SK-N-SH treated with all-trans-retinoic acid at 6 μM for 48 hours (cell line): ENCODE measurements at regions not wholly inside any gene's neighbourhood (a gene's known extent, or its start where the extent isn't known, plus 50 kb on each side); places are given as distances from the start of the nearest gene placed in this dataset.

Experiments
- ATAC-seq: fragments of 200-7000 bp; cut with Tn5 transposase; 3 replicates; pipeline ENCODE4 v1.9.1; 2020; ENCODE audit warnings: mild to moderate bottlenecking, moderate library complexity
- ARNTL ChIP-seq: fragments of 450-650 bp; formaldehyde crosslinking; IDR thresholded peaks from 2 replicates; pipeline ENCODE4 v1.5.0; 2020; ENCODE audit warnings: low read depth, mild to moderate bottlenecking, moderate library complexity, borderline replicate concordance
- BACH2 ChIP-seq: fragments of 250-450 bp; sonication (Bioruptor Pico); IDR thresholded peaks from 2 replicates; pipeline ENCODE4 v1.9.0; 2021; ENCODE audit warnings: mild to moderate bottlenecking, borderline replicate concordance
- CREB5 ChIP-seq: fragments of 250-450 bp; sonication (Bioruptor Pico); IDR thresholded peaks from 2 replicates; pipeline ENCODE4 v1.5.1; 2020; ENCODE audit warnings: low read depth, mild to moderate bottlenecking, moderate library complexity
- CSDC2 ChIP-seq: fragments of 250-450 bp; sonication (Bioruptor Pico); IDR thresholded peaks from 2 replicates; pipeline ENCODE4 v1.5.0; 2020; ENCODE audit warnings: mild to moderate bottlenecking, moderate library complexity
- CSRNP3 ChIP-seq: fragments of 250-450 bp; sonication (Bioruptor Pico); IDR thresholded peaks from 2 replicates; pipeline ENCODE4 v1.5.1; 2021; ENCODE audit warnings: mild to moderate bottlenecking, moderate library complexity
- ESRRG ChIP-seq: fragments of 250-450 bp; sonication (Bioruptor Pico); IDR thresholded peaks from 2 replicates; pipeline ENCODE4 v1.6.1; 2021; ENCODE audit warnings: mild to moderate bottlenecking
- GLIS3 ChIP-seq: fragments of 250-450 bp; sonication (Bioruptor Pico); IDR thresholded peaks from 2 replicates; pipeline ENCODE4 v1.5.0; 2020; ENCODE audit warnings: mild to moderate bottlenecking, moderate library complexity
- PATZ1 ChIP-seq: fragments of 250-450 bp; sonication (Bioruptor Pico); IDR thresholded peaks from 2 replicates; pipeline ENCODE4 v1.8.0; 2020; ENCODE audit warnings: mild to moderate bottlenecking, moderate library complexity, borderline replicate concordance
- PPARA ChIP-seq: fragments of 250-450 bp; sonication (Bioruptor Pico); IDR thresholded peaks from 2 replicates; pipeline ENCODE4 v1.5.0; 2020; ENCODE audit warnings: mild to moderate bottlenecking, borderline replicate concordance
- RARB ChIP-seq: fragments of 250-450 bp; sonication (Bioruptor Pico); IDR thresholded peaks from 2 replicates; pipeline ENCODE4 v1.8.0; 2021; ENCODE audit warnings: mild to moderate bottlenecking, moderate library complexity
- TCF4 ChIP-seq: fragments of 250-450 bp; sonication (Bioruptor Pico); IDR thresholded peaks from 2 replicates; pipeline ENCODE4 v1.8.0; 2021; ENCODE audit warnings: mild to moderate bottlenecking, moderate library complexity, borderline replicate concordance
- TSHZ2 ChIP-seq: fragments of 250-450 bp; sonication (Bioruptor Pico); IDR thresholded peaks from 2 replicates; pipeline ENCODE4 v1.5.0; 2020; ENCODE audit warnings: mild to moderate bottlenecking, moderate library complexity
- ZC3H10 ChIP-seq: fragments of 250-450 bp; sonication (Bioruptor Pico); IDR thresholded peaks from 2 replicates; pipeline ENCODE4 v1.5.1; 2021; ENCODE audit warnings: mild to moderate bottlenecking, moderate library complexity
- ZFP3 ChIP-seq: fragments of 250-450 bp; sonication (Bioruptor Pico); IDR thresholded peaks from 2 replicates; pipeline ENCODE4 v1.5.0; 2020; ENCODE audit warnings: mild to moderate bottlenecking, moderate library complexity
- ZNF565 ChIP-seq: fragments of 450-650 bp; formaldehyde crosslinking; conservative IDR thresholded peaks from 2 replicates; pipeline ENCODE4 v1.5.0; 2020; ENCODE audit warnings: low read depth, mild to moderate bottlenecking, moderate library complexity
- ZNF70 ChIP-seq: fragments of 450-650 bp; formaldehyde crosslinking; IDR thresholded peaks from 2 replicates; pipeline ENCODE4 v1.5.0; 2020; ENCODE audit warnings: mild to moderate bottlenecking, moderate library complexity
- ZNF8 ChIP-seq: fragments of 450-650 bp; formaldehyde crosslinking; IDR thresholded peaks from 2 replicates; pipeline ENCODE4 v1.5.0; 2020; ENCODE audit warnings: mild to moderate bottlenecking, moderate library complexity

GRCh38 chr6:1515781-1516180 lies 93.9 kb upstream of the FOXC1 start:
- ATAC-seq, result no peak
- TF ChIP-seq TCF4 (CRISPR knock-in tag), result no peak
- no peak for TF ChIP-seq CREB5 (CRISPR knock-in tag)

GRCh38 chr6:1516742-1517520 lies 92.8 kb upstream of the FOXC1 start:
- TF ChIP-seq ZFP3 (CRISPR knock-in tag) (no peak), ESRRG (no peak), ZNF70 (CRISPR knock-in tag) (no peak)

GRCh38 chr6:1518855-1519254 lies 90.9 kb upstream of the FOXC1 start:
- TF ChIP-seq GLIS3 (no peak), ZNF565 (CRISPR knock-in tag) (no peak), ARNTL (CRISPR knock-in tag) (no peak), TSHZ2 (CRISPR knock-in tag) (no peak), CSRNP3 (CRISPR knock-in tag) (no peak), BACH2 (CRISPR knock-in tag) (no peak)

More at GRCh38 chr6:1516742-1517520, 92.8 kb upstream of the FOXC1 start:
- no peak for ATAC-seq

GRCh38 chr6:1519597-1519996 lies 90.1 kb upstream of the FOXC1 start:
- TF ChIP-seq RARB (no peak), GLIS3 (no peak), ZNF8 (no peak), CSDC2 (CRISPR knock-in tag) (no peak), ZC3H10 (CRISPR knock-in tag) (no peak), CREB5 (CRISPR knock-in tag) (no peak), PATZ1 (CRISPR knock-in tag) (no peak), ZNF565 (CRISPR knock-in tag) (no peak), CSRNP3 (CRISPR knock-in tag) (no peak), ZFP3 (CRISPR knock-in tag) (no peak), ARNTL (CRISPR knock-in tag) (no peak), PPARA (CRISPR knock-in tag) (no peak)
- no peak for ATAC-seq

More at GRCh38 chr6:1518855-1519254, 90.9 kb upstream of the FOXC1 start:
- no peak for ATAC-seq
